Ovary (tissue), 7 donors: ENCODE measurements at regions not wholly inside any gene's neighbourhood (a gene's known extent, or its start where the extent isn't known, plus 50 kb on each side); places are given as distances from the start of the nearest gene placed in this dataset.

Source experiments
- DNase-seq, 5 donors: peaks; one replicate each; pipeline ENCODE4 v3.0.0-alpha.2; 2019 to 2020
- H3K27ac ChIP-seq, 2 donors: fragments of 200-600 bp; one replicate each; pipeline versions ENCODE4 v1.5.1 to v1.8.0; 2019 to 2022
- H3K27me3 ChIP-seq: fragments of 200-600 bp; one replicate; pipeline ENCODE4 v1.8.0; 2022
- H3K36me3 ChIP-seq: fragments of 200-600 bp; sonication (generic); one replicate; pipeline ENCODE4 v1.5.1; 2019
- H3K4me1 ChIP-seq: one replicate; pipeline ENCODE4 v1.8.1; 2013; ENCODE audit warnings: mild to moderate bottlenecking, moderate library complexity; ENCODE audit not compliant: insufficient read depth
- H3K4me3 ChIP-seq: fragments of 200-600 bp; sonication (generic); one replicate; pipeline ENCODE4 v1.5.1; 2017
- H3K9me3 ChIP-seq, 2 donors: fragments of 200-600 bp in 1 of 2; sonication (generic) in 1 of 2; one replicate each; pipeline versions ENCODE4 v1.5.1 to v1.8.1; 2013 to 2019; ENCODE audit warnings: mild to moderate bottlenecking in 1 of 2, moderate library complexity in 1 of 2
- CTCF ChIP-seq, 3 donors: fragments of 450-650 bp in 2 of 3; fragments of 200-600 bp in 1 of 3; IDR thresholded peaks; one replicate each; pipeline versions ENCODE4 v1.5.1 to v1.8.0; 2016 to 2022; ENCODE audit warnings: antibody characterized with exemption in 3 of 3, mild to moderate bottlenecking in 1 of 3
- EP300 ChIP-seq: sonication (generic); formaldehyde crosslinking; IDR thresholded peaks from one replicate; pipeline ENCODE4 v1.6.1; 2017; ENCODE audit warnings: antibody characterized with exemption
- POLR2A ChIP-seq: fragments of 450-650 bp; IDR thresholded peaks from one replicate; pipeline ENCODE4 v1.6.1; 2017; ENCODE audit warnings: antibody characterized with exemption, mild to moderate bottlenecking, moderate library complexity
- WGBS, 3 donors: extraction: QIAGEN DNeasy Blood & Tissue Kit in 1 of 3; methylation state at CpG; one replicate each; pipeline versions ENCODE4 v1.1.5 to v1.1.7; 2013 to 2017; 5-methylcytosine and 5-hydroxymethylcytosine counted together
- intact Hi-C, 4 donors: fragments of 100-400 bp; cut with DNase I; formaldehyde crosslinking; loops; one replicate each; pipeline versions ENCODE4 v1.11.0 to v1.15.1; 2022 to 2023
- donor health status: DM: no; HTN: no; CAD: no; lungs with moderate emphysema.
- donor health status: DM: no; HTN: no; CAD: no.
- donor health status: Bipolar disorder and iron deficiency.
- donor health status: DM: no; HTN: no; CAD: no.
- donor health status: DM: yes; HTN: yes; CAD: no.

GRCh38 chr18:47404845-47405244 lies 153.4 kb upstream of the SKOR2 start:
- 82 to 96% (median 83%) methylated on average over 3 of the region's 3 CpGs for WGBS, 3 donors
- H3K27me3 ChIP-seq: no peaks in the 10 kb centered on the region
- H3K4me3 ChIP-seq: no peak overlapping the region
- TF ChIP-seq POLR2A (no peak), CTCF (IDR thresholded peaks at IDR 0.05) (no peak), EP300 (no peak)
- H3K36me3 ChIP-seq: no peaks in the 10 kb centered on the region
- no peak for DNase-seq
- H3K9me3 ChIP-seq: no peaks in the 10 kb centered on the region
- intact Hi-C loops: no loop called here
- H3K4me1 ChIP-seq: no peaks in the 10 kb centered on the region
- H3K27ac ChIP-seq: no peak overlapping the region

DNA sequence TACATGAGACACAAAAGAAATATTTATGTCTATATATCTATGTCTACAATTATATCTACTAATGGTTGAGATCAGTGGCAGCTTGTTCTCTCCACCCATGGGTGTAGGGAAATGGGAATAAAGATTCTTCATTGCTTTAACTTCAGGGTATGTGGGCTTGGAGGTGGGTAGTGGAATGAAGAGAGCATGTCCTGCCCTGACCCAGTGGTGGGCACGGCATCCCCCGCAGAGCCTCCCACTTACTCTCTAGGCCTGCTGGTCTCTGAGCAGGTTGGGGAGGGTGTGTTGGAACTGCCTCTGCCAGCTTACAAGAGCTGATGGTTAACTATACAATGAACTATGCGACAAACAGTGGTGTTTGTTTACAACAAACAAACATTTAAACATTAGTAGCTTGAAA lies 152.5 kb upstream of the SKOR2 start:
- WGBS, 3 donors: 50 to 64% (median 54%) methylated on average over 3 of the region's 3 CpGs
- DNase-seq: no peak
- Histone ChIP-seq H3K27me3 (no peaks in the 10 kb centered on the region), H3K4me1 (no peaks in the 10 kb centered on the region), H3K36me3 (no peaks in the 10 kb centered on the region), H3K4me3 (no peak overlapping the region), H3K9me3 (no peaks in the 10 kb centered on the region), H3K27ac (no peak overlapping the region)
- intact Hi-C loops: no loop called here
- TF ChIP-seq EP300 (no peak), POLR2A (no peak), CTCF (IDR thresholded peaks at IDR 0.05) (no peak)

GRCh38 chr18:47403317-47403716 lies 151.9 kb upstream of the SKOR2 start:
- Histone ChIP-seq H3K4me1 (no peaks in the 10 kb centered on the region), H3K36me3 (no peaks in the 10 kb centered on the region), H3K9me3 (no peaks in the 10 kb centered on the region), H3K27me3 (no peaks in the 10 kb centered on the region), H3K27ac (no peak overlapping the region), H3K4me3 (no peak overlapping the region)
- TF ChIP-seq EP300 (no peak), CTCF (IDR thresholded peaks at IDR 0.05) (no peak), POLR2A (no peak)
- no peak for DNase-seq
- WGBS, 3 donors: 37 to 40% (median 38%) methylated on average over 8 of the region's 8 CpGs
- intact Hi-C loops: no loop called here

DNA sequence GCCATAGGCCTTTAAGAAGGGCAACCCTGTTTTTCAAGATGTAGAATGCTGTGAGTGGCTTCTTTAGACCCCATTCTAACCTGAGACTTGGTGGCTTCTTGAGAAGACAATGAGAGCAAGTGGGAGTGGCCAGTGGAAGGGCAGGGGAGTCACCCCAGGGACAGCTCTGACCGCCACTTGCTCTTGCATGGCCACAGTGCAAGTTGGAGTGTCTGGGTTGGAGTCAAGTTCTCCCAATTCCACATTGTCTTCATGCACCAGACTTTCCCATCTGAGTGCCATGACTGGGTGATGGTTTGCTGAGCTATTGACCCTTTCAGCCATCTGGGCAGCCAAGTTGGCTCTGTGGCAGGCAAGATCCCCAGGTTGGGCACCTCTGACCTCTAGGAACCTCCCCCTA lies 148.0 kb upstream of the SKOR2 start:
- H3K27ac ChIP-seq: no peak overlapping the region
- H3K27me3 ChIP-seq: no peaks in the 10 kb centered on the region
- intact Hi-C loops: no loop called here
- no peak for TF ChIP-seq CTCF (IDR thresholded peaks at IDR 0.05)
- no peak for DNase-seq
- H3K36me3 ChIP-seq: no peaks in the 10 kb centered on the region
- H3K9me3 ChIP-seq: no peaks in the 10 kb centered on the region
- H3K4me3 ChIP-seq: no peak overlapping the region
- 60 to 80% (median 78%) methylated on average over 1 of the region's 1 CpG for WGBS, 3 donors
- no peaks in the 10 kb centered on the region for H3K4me1 ChIP-seq
